Activated naive CD4-positive, alpha-beta T cell treated with anti-CD3 and anti-CD28 coated beads, Interleukin-2, amount 10 ng/mL, durations not matched to agents 7 days and 5 days (primary cell): ENCODE measurements at regions not wholly inside any gene's neighbourhood (a gene's known extent, or its start where the extent isn't known, plus 50 kb on each side); places are given as distances from the start of the nearest gene placed in this dataset.

Experiments used
- CTCF ChIA-PET: fragments of 350-600 bp; sonication (Branson Sonifier 250); formaldehyde crosslinking; loops from one replicate; lab custom pipeline; 2021; ENCODE audit warnings: antibody characterized with exemption; lab: Charles Lee
- DNase-seq: peaks from one replicate; pipeline ENCODE4 v3.0.0-alpha.2; 2020
- H3K27ac Mint-ChIP-seq: one replicate; pipeline ENCODE4 v1.8.0; 2021; ENCODE audit warnings: mild to moderate bottlenecking, moderate library complexity, mixed read lengths
- H3K27me3 Mint-ChIP-seq: one replicate; pipeline ENCODE4 v1.8.0; 2021; ENCODE audit warnings: mild to moderate bottlenecking, mixed read lengths
- H3K36me3 Mint-ChIP-seq: one replicate; pipeline ENCODE4 v1.8.0; 2021; ENCODE audit warnings: mixed read lengths
- H3K4me1 Mint-ChIP-seq: one replicate; pipeline ENCODE4 v1.8.0; 2021; ENCODE audit warnings: mixed read lengths
- H3K4me3 Mint-ChIP-seq: one replicate; pipeline ENCODE4 v1.8.0; 2021; ENCODE audit warnings: mild to moderate bottlenecking, moderate library complexity, mixed read lengths
- H3K9me3 Mint-ChIP-seq: one replicate; pipeline ENCODE4 v1.8.0; 2021; ENCODE audit warnings: mixed read lengths

DNA sequence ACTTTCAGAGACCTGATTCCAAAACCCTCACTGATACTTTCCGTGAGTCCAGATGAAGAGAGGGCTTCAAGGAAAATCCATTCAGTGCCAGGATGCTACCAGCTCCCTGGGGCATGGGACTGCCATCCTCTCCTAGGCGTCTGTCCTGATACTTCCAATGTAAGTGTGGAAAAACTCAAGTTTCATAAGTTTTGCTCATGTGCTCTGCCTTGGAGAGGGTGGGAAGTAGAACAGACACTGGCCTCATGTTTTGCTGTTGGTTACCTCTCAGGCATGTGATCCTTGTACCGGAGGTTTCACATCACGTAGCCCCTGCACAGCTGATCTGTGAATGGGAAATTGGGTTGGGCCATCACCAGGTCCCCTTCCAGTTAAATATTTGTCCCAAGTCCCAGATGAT, 517.1 kb downstream of the RPS24 start:
- Mint-ChIP-seq H3K27ac (no peak overlapping the region), H3K4me3 (no peak overlapping the region), H3K9me3 (peaks cover 2% of the 10 kb centered on the region), H3K36me3 (no peaks in the 10 kb centered on the region), H3K27me3 (peaks cover 33% of the 10 kb centered on the region), H3K4me1 (no peaks in the 10 kb centered on the region)
- CTCF ChIA-PET: no interaction called here
- DNase-seq: no peak

DNA sequence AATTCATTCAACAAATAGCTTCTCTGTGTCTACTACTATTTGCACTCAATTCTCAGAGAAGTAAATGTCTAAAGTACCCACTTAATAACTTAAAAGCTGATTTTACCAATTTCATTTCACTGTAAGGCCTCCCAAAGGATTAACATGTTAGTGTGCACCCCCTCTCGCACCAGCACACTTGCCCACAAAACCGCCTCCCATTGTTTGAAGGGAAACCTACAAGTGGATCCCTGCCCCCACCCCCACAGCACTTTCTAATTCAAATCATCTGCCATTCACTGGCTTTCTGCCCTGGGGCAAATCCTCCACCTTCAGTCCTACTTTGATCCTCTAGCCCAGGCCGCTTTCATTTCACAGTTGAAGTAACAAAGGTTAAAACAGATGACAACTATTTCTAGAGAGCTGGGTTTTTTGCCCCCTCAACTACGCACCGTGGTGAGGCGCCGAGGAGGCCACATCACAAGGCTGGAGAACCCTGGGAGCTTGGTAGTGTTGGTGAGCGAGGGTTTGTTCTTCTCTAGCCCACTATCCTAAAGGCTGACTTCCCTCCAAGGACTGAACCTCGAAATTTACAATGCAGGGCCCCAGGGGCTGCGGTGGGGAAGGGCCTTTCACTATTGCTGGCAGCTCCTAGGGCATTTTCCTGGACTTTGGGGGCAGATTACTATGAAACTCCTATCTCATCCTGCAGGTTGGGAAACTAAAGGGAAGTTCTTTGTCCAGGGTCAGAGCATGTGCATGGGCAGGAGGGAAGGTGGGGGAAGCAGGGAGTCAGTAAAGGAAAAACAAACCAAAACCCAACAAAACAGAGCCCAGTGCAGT, 517.4 kb upstream of the ZMIZ1 start:
- H3K36me3 Mint-ChIP-seq: no peaks in the 10 kb centered on the region
- no peak overlapping the region for H3K4me3 Mint-ChIP-seq
- DNase-seq: no peak
- CTCF ChIA-PET: no interaction called here
- no peak overlapping the region for H3K27ac Mint-ChIP-seq
- peaks cover 2% of the 10 kb centered on the region for H3K9me3 Mint-ChIP-seq
- H3K27me3 Mint-ChIP-seq: peaks cover 33% of the 10 kb centered on the region
- H3K4me1 Mint-ChIP-seq: no peaks in the 10 kb centered on the region

GRCh38 chr10:78552261-78552811, 516.4 kb upstream of the ZMIZ1 start:
- no peak for DNase-seq
- Mint-ChIP-seq H3K4me1 (no peaks in the 10 kb centered on the region), H3K36me3 (no peaks in the 10 kb centered on the region), H3K4me3 (no peak overlapping the region), H3K27ac (no peak overlapping the region), H3K9me3 (peaks cover 2% of the 10 kb centered on the region), H3K27me3 (peaks cover 32% of the 10 kb centered on the region)
- CTCF ChIA-PET: no interaction called here

- Mint-ChIP-seq H3K27ac (no peak overlapping the region), H3K4me1 (no peaks in the 10 kb centered on the region), H3K9me3 (peaks cover 2% of the 10 kb centered on the region), H3K36me3 (no peaks in the 10 kb centered on the region), H3K27me3 (peaks cover 19% of the 10 kb centered on the region), H3K4me3 (no peak overlapping the region)
- CTCF ChIA-PET: no interaction called here
- no peak for DNase-seq
Observed at GRCh38 chr10:78553792-78554191, 515.0 kb upstream of the ZMIZ1 start.

- H3K4me1 Mint-ChIP-seq: no peaks in the 10 kb centered on the region
- CTCF ChIA-PET: no interaction called here
- no peak for DNase-seq
- no peak overlapping the region for H3K4me3 Mint-ChIP-seq
- H3K27me3 Mint-ChIP-seq: peaks cover 17% of the 10 kb centered on the region
- H3K36me3 Mint-ChIP-seq: no peaks in the 10 kb centered on the region
- H3K27ac Mint-ChIP-seq: no peak overlapping the region
- H3K9me3 Mint-ChIP-seq: peaks cover 2% of the 10 kb centered on the region
Observed at GRCh38 chr10:78555128-78555527, 513.6 kb upstream of the ZMIZ1 start.

DNA sequence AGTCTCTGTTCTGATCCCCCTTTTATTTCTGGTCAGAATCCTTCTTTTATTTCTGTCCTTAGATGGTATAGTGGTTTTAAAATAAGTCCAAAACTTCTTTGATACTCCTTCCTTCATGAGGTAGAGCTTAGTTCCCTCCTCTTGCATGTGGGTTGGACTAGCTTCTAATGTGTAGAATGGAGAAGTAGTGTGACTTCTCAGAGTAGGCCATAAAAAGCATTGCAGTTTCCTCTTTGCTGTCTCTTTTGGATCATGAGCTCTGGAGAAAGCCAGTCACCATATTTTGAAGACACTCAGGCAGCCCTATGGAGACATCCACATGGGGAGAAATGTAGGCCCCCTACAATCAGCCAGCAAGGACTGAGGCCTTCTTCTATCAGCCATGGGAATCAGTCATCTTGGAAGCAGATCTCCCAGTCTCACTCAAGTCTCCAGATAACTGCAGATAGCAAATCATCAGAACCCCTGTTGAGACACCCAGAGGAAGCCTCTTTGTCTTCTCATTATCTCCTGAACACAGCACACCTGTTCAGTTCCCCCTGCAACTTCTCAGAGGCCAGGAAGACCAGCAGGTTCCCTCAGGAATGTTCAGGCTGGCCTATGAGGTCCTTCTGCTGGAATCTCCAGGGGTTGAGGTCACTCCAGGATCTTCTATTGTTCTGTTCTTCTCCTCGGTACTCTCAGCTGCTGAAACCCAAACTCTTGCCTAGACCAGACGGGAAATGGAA, 511.9 kb upstream of the ZMIZ1 start:
- CTCF ChIA-PET: no interaction called here
- Mint-ChIP-seq H3K9me3 (peaks cover 2% of the 10 kb centered on the region), H3K4me1 (no peaks in the 10 kb centered on the region), H3K36me3 (no peaks in the 10 kb centered on the region), H3K27me3 (peaks cover 9% of the 10 kb centered on the region), H3K4me3 (no peak overlapping the region), H3K27ac (no peak overlapping the region)
- DNase-seq: no peak

GRCh38 chr10:78557433-78557925, 511.3 kb upstream of the ZMIZ1 start:
- peaks cover 2% of the 10 kb centered on the region for H3K9me3 Mint-ChIP-seq
- H3K4me3 Mint-ChIP-seq: no peak overlapping the region
- H3K27ac Mint-ChIP-seq: no peak overlapping the region
- peaks cover 6% of the 10 kb centered on the region for H3K27me3 Mint-ChIP-seq
- CTCF ChIA-PET: no interaction called here
- H3K36me3 Mint-ChIP-seq: no peaks in the 10 kb centered on the region
- no peaks in the 10 kb centered on the region for H3K4me1 Mint-ChIP-seq
- DNase-seq: no peak

GRCh38 chr10:78559661-78560340, 509.0 kb upstream of the ZMIZ1 start:
- H3K4me3 Mint-ChIP-seq: no peak overlapping the region
- H3K27ac Mint-ChIP-seq: no peak overlapping the region
- peaks cover 4% of the 10 kb centered on the region for H3K27me3 Mint-ChIP-seq
- CTCF ChIA-PET: no interaction called here
- no peaks in the 10 kb centered on the region for H3K4me1 Mint-ChIP-seq
- H3K36me3 Mint-ChIP-seq: no peaks in the 10 kb centered on the region
- DNase-seq: no peak
- no peaks in the 10 kb centered on the region for H3K9me3 Mint-ChIP-seq

GRCh38 chr10:78560341-78560688, 508.5 kb upstream of the ZMIZ1 start:
- no peak overlapping the region for H3K4me3 Mint-ChIP-seq
- CTCF ChIA-PET: no interaction called here
- no peaks in the 10 kb centered on the region for H3K4me1 Mint-ChIP-seq
- no peak overlapping the region for H3K27ac Mint-ChIP-seq
- H3K27me3 Mint-ChIP-seq: peaks cover 4% of the 10 kb centered on the region
- no peaks in the 10 kb centered on the region for H3K9me3 Mint-ChIP-seq
- DNase-seq: no peak
- no peaks in the 10 kb centered on the region for H3K36me3 Mint-ChIP-seq

DNA sequence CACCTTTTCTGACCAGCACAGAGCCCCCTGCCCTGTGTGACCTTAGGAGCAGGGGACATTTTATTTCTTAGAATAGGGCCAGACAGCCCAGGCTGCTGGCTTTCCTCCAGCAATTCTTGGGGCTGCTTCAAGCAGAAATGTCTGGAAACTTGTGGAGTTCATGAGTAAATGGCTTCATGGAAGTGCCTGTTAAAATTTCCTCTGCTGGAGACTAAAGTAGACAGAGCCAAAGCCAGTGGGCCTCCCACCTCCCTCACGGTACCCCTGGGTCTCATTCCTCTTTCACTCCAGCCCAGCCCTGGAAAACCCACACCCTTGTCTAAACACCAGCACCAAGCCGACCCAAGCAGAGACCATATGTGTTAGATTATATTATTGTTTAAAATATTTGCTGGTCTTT, 505.5 kb upstream of the ZMIZ1 start:
- Mint-ChIP-seq H3K36me3 (no peaks in the 10 kb centered on the region), H3K27ac (no peak overlapping the region), H3K9me3 (no peaks in the 10 kb centered on the region), H3K4me3 (no peak overlapping the region), H3K4me1 (no peaks in the 10 kb centered on the region), H3K27me3 (peaks cover 18% of the 10 kb centered on the region)
- DNase-seq: no peak
- CTCF ChIA-PET: no interaction called here

GRCh38 chr10:78565841-78566240, 502.9 kb upstream of the ZMIZ1 start:
- Mint-ChIP-seq H3K27me3 (peaks cover 24% of the 10 kb centered on the region), H3K27ac (no peak overlapping the region), H3K4me1 (no peaks in the 10 kb centered on the region), H3K36me3 (no peaks in the 10 kb centered on the region), H3K4me3 (no peak overlapping the region), H3K9me3 (no peaks in the 10 kb centered on the region)
- DNase-seq: no peak
- CTCF ChIA-PET: no interaction called here

DNA sequence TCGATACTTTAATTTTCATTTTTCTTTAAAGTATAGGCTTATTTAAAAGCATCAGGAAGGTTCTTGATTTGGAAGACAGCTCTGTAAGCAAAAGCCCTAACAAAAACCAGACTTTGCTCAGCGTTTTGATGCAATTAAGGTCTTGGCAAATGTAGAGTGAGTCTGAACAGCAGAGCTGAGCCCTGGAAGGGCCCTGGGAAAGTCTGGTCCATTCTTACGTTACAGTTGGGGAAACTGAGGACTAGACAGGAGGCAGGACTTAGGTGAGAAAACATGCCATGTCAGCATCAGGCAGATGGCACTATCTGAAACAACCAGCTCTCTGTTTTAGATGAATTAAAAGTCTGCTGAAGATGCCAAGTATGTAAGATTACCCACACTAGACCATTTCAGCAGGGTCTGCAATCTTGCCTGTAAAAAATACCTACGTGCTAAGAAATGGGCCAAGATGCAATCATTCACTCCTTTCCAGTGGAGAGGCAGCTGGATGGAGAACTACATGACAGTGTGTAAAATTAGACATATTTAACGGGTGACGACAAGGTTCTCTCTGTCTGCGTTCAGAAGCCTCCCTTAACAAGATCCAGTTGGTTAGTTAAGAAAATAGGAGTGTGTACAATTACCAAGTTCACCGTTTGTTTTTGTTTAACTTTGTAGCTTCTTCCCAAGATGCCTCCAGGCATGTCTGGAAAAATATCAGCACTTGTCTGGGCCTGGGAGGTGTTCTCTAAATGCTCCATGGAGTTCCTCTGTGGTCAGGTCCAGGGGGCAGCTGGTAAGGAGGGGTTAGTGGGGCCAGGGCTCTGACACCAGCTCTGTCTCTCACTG, 502.3 kb upstream of the ZMIZ1 start:
- no peak overlapping the region for H3K27ac Mint-ChIP-seq
- DNase-seq: no peak
- H3K27me3 Mint-ChIP-seq: peaks cover 24% of the 10 kb centered on the region
- CTCF ChIA-PET: no interaction called here
- no peaks in the 10 kb centered on the region for H3K9me3 Mint-ChIP-seq
- H3K36me3 Mint-ChIP-seq: no peaks in the 10 kb centered on the region
- no peaks in the 10 kb centered on the region for H3K4me1 Mint-ChIP-seq
- H3K4me3 Mint-ChIP-seq: no peak overlapping the region

DNA sequence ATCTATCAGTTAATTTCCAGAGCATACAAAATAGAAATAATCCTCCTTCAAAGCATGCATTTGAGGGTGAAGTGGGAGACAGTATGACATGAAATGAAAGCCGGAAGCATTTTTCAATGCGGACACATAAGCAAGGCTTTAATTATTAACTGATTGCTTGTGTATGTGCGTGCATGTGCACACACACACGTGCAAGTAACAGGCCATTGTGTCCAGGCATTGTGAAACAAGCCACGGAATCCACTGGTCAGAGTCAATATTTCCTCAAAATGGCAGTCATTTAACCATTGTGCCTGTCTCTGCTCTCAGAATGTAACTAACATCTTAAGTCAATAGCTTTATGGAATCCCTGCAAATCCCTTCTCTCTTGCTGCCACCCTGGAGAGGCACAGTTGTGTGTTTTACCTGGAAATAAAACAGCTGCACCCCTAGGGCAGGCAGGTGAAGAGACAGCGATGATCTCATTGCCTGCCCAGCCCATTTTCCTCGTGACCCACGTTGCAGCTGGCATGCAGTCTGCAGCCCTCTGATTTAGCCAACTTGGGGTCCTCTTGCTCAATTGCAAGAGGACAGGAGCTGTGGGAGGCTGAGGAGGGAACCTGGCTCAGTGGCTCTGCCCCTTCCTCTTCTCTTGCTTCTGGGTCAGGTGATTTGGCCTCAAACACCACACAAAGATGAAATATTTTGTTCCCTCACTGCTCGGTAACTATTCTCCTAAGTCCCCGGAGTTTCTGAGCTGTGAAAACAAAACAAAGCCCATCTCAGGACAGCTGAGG, 500.9 kb upstream of the ZMIZ1 start:
- CTCF ChIA-PET: no interaction called here

More for the DNA sequence above, 500.9 kb upstream of the ZMIZ1 start:
- H3K9me3 Mint-ChIP-seq: no peaks in the 10 kb centered on the region
- H3K27ac Mint-ChIP-seq: no peak overlapping the region
- no peak for DNase-seq
- H3K27me3 Mint-ChIP-seq: peaks cover 27% of the 10 kb centered on the region
- no peaks in the 10 kb centered on the region for H3K36me3 Mint-ChIP-seq
- no peaks in the 10 kb centered on the region for H3K4me1 Mint-ChIP-seq
- no peak overlapping the region for H3K4me3 Mint-ChIP-seq
